Endodermal cell (in vitro differentiated cells): ENCODE measurements at regions not wholly inside any gene's neighbourhood (a gene's known extent, or its start where the extent isn't known, plus 50 kb on each side); places are given as distances from the start of the nearest gene placed in this dataset.

Source experiments
- DNase-seq: peaks from one replicate; pipeline ENCODE4 v3.0.0-alpha.2; 2017
- H3K27ac ChIP-seq: 2 replicates; pipeline ENCODE4 v1.5.1; 2013; ENCODE audit warnings: mild to moderate bottlenecking, low read depth, low read length, moderate library complexity
- H3K27me3 ChIP-seq: 2 replicates; pipeline ENCODE4 v1.6.1; 2013; ENCODE audit warnings: mild to moderate bottlenecking, low read length, moderate library complexity; ENCODE audit not compliant: insufficient read depth, control insufficient read depth, poor library complexity, severe bottlenecking
- H3K36me3 ChIP-seq: 2 replicates; pipeline ENCODE4 v1.7.0; 2013; ENCODE audit warnings: mild to moderate bottlenecking, low read length, moderate library complexity; ENCODE audit not compliant: control insufficient read depth, insufficient read depth
- H3K4me1 ChIP-seq: one replicate; pipeline ENCODE4 v1.7.0; 2013; ENCODE audit warnings: low read length; ENCODE audit not compliant: control insufficient read depth, insufficient read depth
- H3K4me3 ChIP-seq: 2 replicates; pipeline ENCODE4 v1.5.1; 2013; ENCODE audit warnings: mild to moderate bottlenecking, low read length, moderate library complexity
- H3K9ac ChIP-seq: 2 replicates; pipeline ENCODE4 v1.6.1; 2013; ENCODE audit warnings: mild to moderate bottlenecking, low read length, moderate library complexity; ENCODE audit not compliant: poor library complexity, severe bottlenecking; ENCODE audit errors: extremely low read depth
- H3K9me3 ChIP-seq: 2 replicates; pipeline ENCODE4 v1.6.1; 2013; ENCODE audit warnings: mild to moderate bottlenecking, low read length, moderate library complexity; ENCODE audit not compliant: control insufficient read depth
- H3K27ac Mint-ChIP-seq: 2 replicates; pipeline ENCODE4 v1.8.0; 2020; ENCODE audit warnings: mixed read lengths
- H3K27me3 Mint-ChIP-seq: 2 replicates; pipeline ENCODE4 v1.8.0; 2021; ENCODE audit warnings: mild to moderate bottlenecking, mixed read lengths; ENCODE audit not compliant: insufficient read depth
- H3K36me3 Mint-ChIP-seq: 2 replicates; pipeline ENCODE4 v1.8.0; 2020; ENCODE audit warnings: low read depth, mixed read lengths
- H3K4me1 Mint-ChIP-seq: 2 replicates; pipeline ENCODE4 v1.8.0; 2020; ENCODE audit warnings: mixed read lengths
- H3K4me3 Mint-ChIP-seq: 2 replicates; pipeline ENCODE4 v1.8.0; 2020; ENCODE audit warnings: mild to moderate bottlenecking, moderate library complexity, mixed read lengths
- H3K9me3 Mint-ChIP-seq: 2 replicates; pipeline ENCODE4 v1.8.0; 2020; ENCODE audit warnings: mild to moderate bottlenecking, mixed read lengths
- CTCF ChIP-seq: fragments of 200-600 bp; sonication (generic); conservative IDR thresholded peaks from 2 replicates; pipeline ENCODE4 v1.5.0; 2021; ENCODE audit warnings: antibody characterized with exemption, mild to moderate bottlenecking
- WGBS, 2 experiments: methylation state at CpG; one replicate each; pipeline versions ENCODE4 v1.1.5 to v1.1.7; 2013; ENCODE audit warnings: missing lambda C conversion rate in 2 of 2, mixed read lengths in 1 of 2; ENCODE audit not compliant: insufficient coverage in 1 of 2, insufficient read length in 1 of 2; 5-methylcytosine and 5-hydroxymethylcytosine counted together

GRCh38 chr1:106061586-106062495, 994.6 kb upstream of the PRMT6 start:
- Histone ChIP-seq H3K36me3 (no peaks in the 10 kb centered on the region), H3K4me3 (no peak overlapping the region), H3K9ac (no peak overlapping the region), H3K27ac (no peak overlapping the region), H3K9me3 (no peaks in the 10 kb centered on the region), H3K4me1 (no peaks in the 10 kb centered on the region), H3K27me3 (no peaks in the 10 kb centered on the region)
- peaks cover 2% of the 10 kb centered on the region for H3K36me3 Mint-ChIP-seq
- no peaks in the 10 kb centered on the region for H3K4me1 Mint-ChIP-seq
- no peak for DNase-seq
- H3K27me3 Mint-ChIP-seq, result no peaks in the 10 kb centered on the region
- 89 to 93% methylated on average over 3 of the region's 3 CpGs for WGBS, 2 experiments
- peaks cover 3% of the 10 kb centered on the region for H3K9me3 Mint-ChIP-seq
- H3K4me3 Mint-ChIP-seq, result no peak overlapping the region
- no peak overlapping the region for H3K27ac Mint-ChIP-seq
- no peak for TF ChIP-seq CTCF

- no peak for DNase-seq
These were observed 993.0 kb upstream of the PRMT6 start for GRCh38 chr1:106063510-106063909.

GRCh38 chr1:106072909-106073600, 983.4 kb upstream of the PRMT6 start:
- Mint-ChIP-seq H3K27me3 (peaks cover under 1% of the 10 kb centered on the region), H3K36me3 (no peaks in the 10 kb centered on the region), H3K9me3 (no peaks in the 10 kb centered on the region), H3K4me1 (no peaks in the 10 kb centered on the region), H3K4me3 (no peak overlapping the region), H3K27ac (no peak overlapping the region)
- Histone ChIP-seq H3K9ac (no peak overlapping the region), H3K27ac (no peak overlapping the region), H3K27me3 (no peaks in the 10 kb centered on the region), H3K4me1 (no peaks in the 10 kb centered on the region), H3K9me3 (no peaks in the 10 kb centered on the region), H3K36me3 (no peaks in the 10 kb centered on the region), H3K4me3 (no peak overlapping the region)
- no peak for TF ChIP-seq CTCF
- WGBS, 2 experiments, result 84 to 90% methylated on average over 2 to 4 of the region's 7 CpGs
- no peak for DNase-seq

More at GRCh38 chr1:106063510-106063909, 993.0 kb upstream of the PRMT6 start:
- Histone ChIP-seq H3K36me3 (no peaks in the 10 kb centered on the region), H3K4me3 (no peak overlapping the region), H3K27me3 (no peaks in the 10 kb centered on the region), H3K9ac (no peak overlapping the region), H3K4me1 (no peaks in the 10 kb centered on the region), H3K27ac (no peak overlapping the region), H3K9me3 (no peaks in the 10 kb centered on the region)
- no peak for TF ChIP-seq CTCF
- no peak overlapping the region for H3K27ac Mint-ChIP-seq
- 83% methylated on average over 1 of the region's 1 CpG; no CpG with 5 or more reads in 1 of the 2 experiments for WGBS, 2 experiments
- H3K36me3 Mint-ChIP-seq, result peaks cover 2% of the 10 kb centered on the region
- no peak overlapping the region for H3K4me3 Mint-ChIP-seq
- peaks cover 3% of the 10 kb centered on the region for H3K9me3 Mint-ChIP-seq
- H3K4me1 Mint-ChIP-seq, result no peaks in the 10 kb centered on the region
- no peaks in the 10 kb centered on the region for H3K27me3 Mint-ChIP-seq
